ENCODE measurements at regions not wholly inside any gene's neighbourhood (a gene's known extent, or its start where the extent isn't known, plus 50 kb on each side); places are given as distances from the start of the nearest gene placed in this dataset.

DNA sequence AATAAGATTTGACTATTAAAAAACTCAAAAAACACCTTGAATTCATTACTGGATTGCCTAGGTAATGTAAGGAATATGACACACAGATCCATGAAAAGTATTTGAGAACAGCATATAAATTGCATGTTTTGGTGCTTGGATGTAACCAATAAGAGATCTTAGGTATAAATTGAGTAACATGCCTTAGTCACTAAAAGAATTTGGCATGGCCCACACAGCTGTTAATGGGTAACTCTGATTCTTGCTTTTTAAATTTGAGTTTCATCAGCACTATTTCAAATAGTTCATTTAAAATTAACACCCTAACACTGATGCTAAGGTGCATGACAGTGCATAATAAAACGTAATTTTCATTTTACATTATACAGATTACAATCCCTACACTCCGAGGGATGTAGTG is 779.3 kb upstream of the WWC1 start:
- H3K4me3 ChIP-seq (ENCODE audit: low read length in 2 of 2) = no peak overlapping the region
- intact Hi-C loops (cut with DNase I) = no loop called here
- H3K36me3 ChIP-seq (ENCODE audit: control insufficient read depth in 1 of 2, insufficient read depth in 2 of 2, low read length in 1 of 2) = no peaks in the 10 kb centered on the region
- H3K9me3 ChIP-seq (ENCODE audit: control insufficient read depth, low read length) = no peaks in the 10 kb centered on the region
- no peak for DNase-seq
- no peak for ATAC-seq (ENCODE audit: low FRiP score)
- no peaks in the 10 kb centered on the region for H3K27me3 ChIP-seq (ENCODE audit: control insufficient read depth in 1 of 2, insufficient read depth in 2 of 2, low read length in 1 of 2)
- 66% methylated on average over 2 of the region's 2 CpGs for WGBS, 2 donors
- no peaks in the 10 kb centered on the region for H3K4me1 ChIP-seq (ENCODE audit: control insufficient read depth in 1 of 2, insufficient read depth in 2 of 2, low read length in 2 of 2)
- H3K27ac ChIP-seq (ENCODE audit: low read depth in 1 of 2, low read length in 2 of 2) = no peak overlapping the region

- ATAC-seq (ENCODE audit: low FRiP score) = no peak
- H3K4me1 ChIP-seq (ENCODE audit: control insufficient read depth in 1 of 2, insufficient read depth in 2 of 2, low read length in 2 of 2) = no peaks in the 10 kb centered on the region
- intact Hi-C loops (cut with DNase I) = no loop called here
- no peaks in the 10 kb centered on the region for H3K36me3 ChIP-seq (ENCODE audit: control insufficient read depth in 1 of 2, insufficient read depth in 2 of 2, low read length in 1 of 2)
- H3K4me3 ChIP-seq (ENCODE audit: low read length in 2 of 2) = no peak overlapping the region
- no peak overlapping the region for H3K27ac ChIP-seq (ENCODE audit: low read depth in 1 of 2, low read length in 2 of 2)
- no peaks in the 10 kb centered on the region for H3K9me3 ChIP-seq (ENCODE audit: control insufficient read depth, low read length)
- H3K27me3 ChIP-seq (ENCODE audit: control insufficient read depth in 1 of 2, insufficient read depth in 2 of 2, low read length in 1 of 2) = no peaks in the 10 kb centered on the region
- no peak for DNase-seq
- WGBS, 2 donors = 61 to 64% methylated on average over 7 of the region's 7 CpGs
These were observed 778.1 kb upstream of the WWC1 start for GRCh38 chr5:167513381-167513780.

DNA sequence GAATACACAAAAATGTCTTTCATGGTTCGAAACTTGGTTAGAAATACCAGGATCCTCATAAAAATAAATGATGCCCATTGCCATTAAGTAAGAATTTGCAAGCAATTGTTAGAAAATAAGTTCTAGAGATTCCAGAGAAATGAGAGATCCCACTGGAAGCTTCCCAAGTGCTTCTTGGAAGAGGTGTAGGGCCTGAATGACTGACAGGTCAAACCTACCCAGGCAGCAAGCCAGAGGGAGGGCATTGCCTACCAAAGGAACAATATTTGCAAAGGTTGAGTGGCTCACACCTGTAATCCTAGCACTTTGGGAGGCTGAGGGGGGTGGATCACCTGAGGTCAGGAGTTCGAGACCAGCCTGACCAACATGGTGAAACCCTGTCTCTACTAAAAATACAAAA is 777.0 kb upstream of the WWC1 start:
- 86 to 89% methylated on average over 2 of the region's 2 CpGs for WGBS, 2 donors
- H3K36me3 ChIP-seq (ENCODE audit: control insufficient read depth in 1 of 2, insufficient read depth in 2 of 2, low read length in 1 of 2) = no peaks in the 10 kb centered on the region
- no peaks in the 10 kb centered on the region for H3K4me1 ChIP-seq (ENCODE audit: control insufficient read depth in 1 of 2, insufficient read depth in 2 of 2, low read length in 2 of 2)
- H3K27me3 ChIP-seq (ENCODE audit: control insufficient read depth in 1 of 2, insufficient read depth in 2 of 2, low read length in 1 of 2) = no peaks in the 10 kb centered on the region
- intact Hi-C loops (cut with DNase I) = no loop called here
- no peaks in the 10 kb centered on the region for H3K9me3 ChIP-seq (ENCODE audit: control insufficient read depth, low read length)
- DNase-seq (no peak), ATAC-seq (ENCODE audit: low FRiP score) (no peak)
- no peak overlapping the region for H3K4me3 ChIP-seq (ENCODE audit: low read length in 2 of 2)
- H3K27ac ChIP-seq (ENCODE audit: low read depth in 1 of 2, low read length in 2 of 2) = no peak overlapping the region

DNA sequence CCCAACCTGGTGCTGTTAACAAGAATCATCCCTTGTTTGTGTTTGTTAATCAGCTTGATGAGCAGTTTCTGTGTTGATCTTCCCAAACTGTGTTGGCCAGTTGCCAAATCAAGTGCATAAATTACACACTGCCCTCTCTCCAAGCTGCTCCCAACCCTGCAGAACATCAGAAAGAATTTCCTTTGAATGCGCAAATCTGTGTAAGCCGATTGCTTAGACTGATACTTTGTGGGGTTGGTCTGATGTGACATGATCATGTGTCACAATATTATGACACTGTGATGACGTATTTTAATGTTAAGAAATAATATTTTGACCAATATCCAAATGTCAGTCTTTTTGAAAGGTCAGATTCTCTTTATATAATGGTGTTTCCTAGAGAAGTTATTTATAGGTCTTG is 766.4 kb upstream of the WWC1 start:
- ATAC-seq (ENCODE audit: low FRiP score) = no peak
- 50 to 58% methylated on average over 3 of the region's 3 CpGs for WGBS, 2 donors
- intact Hi-C loops (cut with DNase I) = no loop called here

GRCh38 chr5:167528651-167529050 is 762.8 kb upstream of the WWC1 start:
- no peak overlapping the region for H3K4me3 ChIP-seq (ENCODE audit: low read length in 2 of 2)
- intact Hi-C loops (cut with DNase I) = no loop called here
- ATAC-seq (ENCODE audit: low FRiP score) (no peak), DNase-seq (no peak)
- no peaks in the 10 kb centered on the region for H3K36me3 ChIP-seq (ENCODE audit: control insufficient read depth in 1 of 2, insufficient read depth in 2 of 2, low read length in 1 of 2)
- no peak overlapping the region for H3K27ac ChIP-seq (ENCODE audit: low read depth in 1 of 2, low read length in 2 of 2)
- WGBS, 2 donors = 73 to 74% methylated on average over 6 of the region's 6 CpGs
- peaks cover 0 to 1% of the 10 kb centered on the region in 2 donors for H3K27me3 ChIP-seq (ENCODE audit: control insufficient read depth in 1 of 2, insufficient read depth in 2 of 2, low read length in 1 of 2)
- no peaks in the 10 kb centered on the region for H3K4me1 ChIP-seq (ENCODE audit: control insufficient read depth in 1 of 2, insufficient read depth in 2 of 2, low read length in 2 of 2)
- no peaks in the 10 kb centered on the region for H3K9me3 ChIP-seq (ENCODE audit: control insufficient read depth, low read length)

More for the DNA sequence above, 766.4 kb upstream of the WWC1 start:
- H3K27me3 ChIP-seq (ENCODE audit: control insufficient read depth in 1 of 2, insufficient read depth in 2 of 2, low read length in 1 of 2) = no peaks in the 10 kb centered on the region
- H3K36me3 ChIP-seq (ENCODE audit: control insufficient read depth in 1 of 2, insufficient read depth in 2 of 2, low read length in 1 of 2) = no peaks in the 10 kb centered on the region
- no peak overlapping the region for H3K4me3 ChIP-seq (ENCODE audit: low read length in 2 of 2)
- H3K4me1 ChIP-seq (ENCODE audit: control insufficient read depth in 1 of 2, insufficient read depth in 2 of 2, low read length in 2 of 2) = no peaks in the 10 kb centered on the region
- no peak overlapping the region for H3K27ac ChIP-seq (ENCODE audit: low read depth in 1 of 2, low read length in 2 of 2)
- H3K9me3 ChIP-seq (ENCODE audit: control insufficient read depth, low read length) = no peaks in the 10 kb centered on the region
- no peak for DNase-seq

GRCh38 chr5:167530548-167530947 is 760.9 kb upstream of the WWC1 start:
- DNase-seq = no peak

DNA sequence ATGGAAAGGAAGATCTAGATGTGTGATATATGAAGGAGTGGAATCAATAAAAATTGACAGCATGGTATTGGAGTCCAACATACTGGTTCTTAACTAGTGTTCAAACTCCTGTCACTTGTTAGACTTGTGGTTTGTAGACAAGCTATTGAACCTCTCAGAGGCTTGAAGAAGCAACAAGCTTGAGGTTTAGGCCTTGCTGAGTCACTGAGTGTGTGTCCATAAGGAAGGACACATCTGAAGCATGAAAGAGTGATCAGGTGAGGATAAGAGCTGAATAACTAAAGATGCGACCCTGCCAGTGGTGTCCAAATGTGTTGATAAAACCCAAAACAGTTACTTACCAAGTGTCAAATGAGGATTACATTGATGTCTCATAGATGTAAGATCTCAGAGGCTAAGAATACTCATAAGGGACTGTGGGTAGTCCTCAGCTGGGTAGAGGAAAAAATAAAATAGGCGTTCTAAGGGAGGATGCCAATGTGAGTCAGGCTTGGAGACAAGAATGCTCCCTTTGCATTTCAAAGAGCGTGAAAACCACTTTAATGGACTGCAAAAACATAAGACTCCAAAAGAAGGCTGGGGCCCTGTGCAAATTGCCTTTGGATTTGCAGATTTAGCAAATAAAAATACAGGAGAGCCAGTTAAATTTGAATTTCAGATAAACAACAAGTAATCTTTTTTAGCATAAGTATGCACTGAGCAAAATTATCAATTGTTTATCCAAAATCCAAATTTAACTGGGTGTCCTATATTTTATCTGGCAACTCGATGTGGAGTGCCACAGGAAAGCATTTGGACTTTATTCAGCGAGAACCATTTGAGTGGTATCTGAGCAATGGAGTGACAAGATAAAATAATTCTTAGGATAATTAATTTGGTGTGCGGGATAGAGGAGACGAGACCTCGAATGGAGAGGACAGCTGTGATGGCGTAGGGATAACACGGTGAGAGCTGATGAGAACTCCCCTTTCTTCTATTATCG is 757.3 kb upstream of the WWC1 start:
- intact Hi-C loops (cut with DNase I) = no loop called here
- Histone ChIP-seq H3K9me3 (ENCODE audit: control insufficient read depth, low read length) (peaks cover 1% of the 10 kb centered on the region), H3K4me3 (ENCODE audit: low read length in 2 of 2) (no peak overlapping the region), H3K27me3 (ENCODE audit: control insufficient read depth in 1 of 2, insufficient read depth in 2 of 2, low read length in 1 of 2) (peaks cover 0 to 1% of the 10 kb centered on the region in 2 donors), H3K4me1 (ENCODE audit: control insufficient read depth in 1 of 2, insufficient read depth in 2 of 2, low read length in 2 of 2) (no peaks in the 10 kb centered on the region), H3K36me3 (ENCODE audit: control insufficient read depth in 1 of 2, insufficient read depth in 2 of 2, low read length in 1 of 2) (no peaks in the 10 kb centered on the region), H3K27ac (ENCODE audit: low read depth in 1 of 2, low read length in 2 of 2) (no peak overlapping the region)
- WGBS, 2 donors = 82 to 85% methylated on average over 11 of the region's 11 CpGs
- ATAC-seq (ENCODE audit: low FRiP score) (no peak), DNase-seq (no peak)

More at GRCh38 chr5:167530548-167530947, 760.9 kb upstream of the WWC1 start:
- intact Hi-C loops (cut with DNase I) = no loop called here
- H3K36me3 ChIP-seq (ENCODE audit: control insufficient read depth in 1 of 2, insufficient read depth in 2 of 2, low read length in 1 of 2) = no peaks in the 10 kb centered on the region
- no peaks in the 10 kb centered on the region for H3K4me1 ChIP-seq (ENCODE audit: control insufficient read depth in 1 of 2, insufficient read depth in 2 of 2, low read length in 2 of 2)
- H3K4me3 ChIP-seq (ENCODE audit: low read length in 2 of 2) = no peak overlapping the region
- ATAC-seq (ENCODE audit: low FRiP score) = no peak
- 36 to 47% methylated on average over 13 of the region's 13 CpGs for WGBS, 2 donors
- no peak overlapping the region for H3K27ac ChIP-seq (ENCODE audit: low read depth in 1 of 2, low read length in 2 of 2)
- H3K9me3 ChIP-seq (ENCODE audit: control insufficient read depth, low read length) = peaks cover 1% of the 10 kb centered on the region
- peaks cover 0 to 1% of the 10 kb centered on the region in 2 donors for H3K27me3 ChIP-seq (ENCODE audit: control insufficient read depth in 1 of 2, insufficient read depth in 2 of 2, low read length in 1 of 2)

DNA sequence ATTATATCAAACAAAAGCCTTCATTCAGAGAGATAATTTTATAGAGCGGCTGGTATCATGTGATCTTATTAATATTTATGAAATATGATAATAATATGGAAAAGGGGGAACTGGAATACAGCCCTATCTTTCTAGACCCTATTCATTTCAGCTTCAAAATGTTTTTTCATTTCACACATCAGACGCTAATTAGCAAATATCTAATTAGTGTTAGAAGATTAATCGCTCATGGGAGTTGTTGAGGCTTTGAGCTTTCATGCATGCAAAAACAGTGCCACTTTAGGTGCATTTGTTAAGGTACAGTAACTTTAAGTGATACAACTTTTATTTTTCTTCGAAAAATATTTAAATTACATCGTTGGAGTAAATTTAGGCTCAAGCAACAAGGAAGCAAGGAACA is 751.7 kb upstream of the WWC1 start:
- intact Hi-C loops (cut with DNase I) = no loop called here
- no peak for ATAC-seq (ENCODE audit: low FRiP score)
- Histone ChIP-seq H3K27me3 (ENCODE audit: control insufficient read depth in 1 of 2, insufficient read depth in 2 of 2, low read length in 1 of 2) (no peaks in the 10 kb centered on the region), H3K4me1 (ENCODE audit: control insufficient read depth in 1 of 2, insufficient read depth in 2 of 2, low read length in 2 of 2) (no peaks in the 10 kb centered on the region), H3K4me3 (ENCODE audit: low read length in 2 of 2) (no peak overlapping the region), H3K27ac (ENCODE audit: low read depth in 1 of 2, low read length in 2 of 2) (no peak overlapping the region), H3K9me3 (ENCODE audit: control insufficient read depth, low read length) (peaks cover 1% of the 10 kb centered on the region), H3K36me3 (ENCODE audit: control insufficient read depth in 1 of 2, insufficient read depth in 2 of 2, low read length in 1 of 2) (no peaks in the 10 kb centered on the region)
- no peak for DNase-seq
- 88 to 90% methylated on average over 5 of the region's 5 CpGs for WGBS, 2 donors

- H3K4me1 ChIP-seq (ENCODE audit: control insufficient read depth in 1 of 2, insufficient read depth in 2 of 2, low read length in 2 of 2) = no peaks in the 10 kb centered on the region
- no peaks in the 10 kb centered on the region for H3K36me3 ChIP-seq (ENCODE audit: control insufficient read depth in 1 of 2, insufficient read depth in 2 of 2, low read length in 1 of 2)
- intact Hi-C loops (cut with DNase I) = no loop called here
- no peak overlapping the region for H3K27ac ChIP-seq (ENCODE audit: low read depth in 1 of 2, low read length in 2 of 2)
- H3K4me3 ChIP-seq (ENCODE audit: low read length in 2 of 2) = no peak overlapping the region
- 88 to 91% methylated on average over 4 of the region's 4 CpGs for WGBS, 2 donors
- ATAC-seq (ENCODE audit: low FRiP score) = no peak
- no peaks in the 10 kb centered on the region for H3K27me3 ChIP-seq (ENCODE audit: control insufficient read depth in 1 of 2, insufficient read depth in 2 of 2, low read length in 1 of 2)
- no peak for DNase-seq
- no peaks in the 10 kb centered on the region for H3K9me3 ChIP-seq (ENCODE audit: control insufficient read depth, low read length)
These were observed 745.2 kb upstream of the WWC1 start for GRCh38 chr5:167546270-167546669.

Data from aorta (tissue), 5 donors.